ENCODE measurements at regions not wholly inside any gene's neighbourhood (a gene's known extent, or its start where the extent isn't known, plus 50 kb on each side); places are given as distances from the start of the nearest gene placed in this dataset.

DNA sequence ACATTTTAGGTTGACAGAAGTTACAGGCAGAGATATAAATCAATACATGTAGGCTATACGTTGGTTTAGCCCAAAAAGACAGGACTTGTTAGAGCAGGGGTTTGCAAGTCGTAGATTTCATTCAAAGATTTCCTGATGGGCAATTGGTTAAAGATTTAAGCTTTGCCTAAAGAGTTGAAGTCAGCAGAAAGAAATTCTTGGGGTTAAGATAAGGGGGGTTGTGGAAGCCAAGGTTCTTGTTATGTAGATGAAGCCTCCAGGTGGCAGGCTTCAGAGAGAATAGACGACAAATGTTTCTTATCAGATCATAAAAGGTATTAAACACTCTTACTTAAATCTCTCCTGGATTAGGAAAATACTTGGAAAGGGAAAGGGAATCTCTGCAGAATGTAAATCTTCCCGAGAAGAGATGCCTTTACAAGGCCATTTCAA is 510.8 kb downstream of the TMTC2 start:
- DNase-seq (ENCODE audit: low read depth, low spot score) = no peak
- in situ Hi-C loops (cut with HindIII; ENCODE audit: low pct_unique_long_range_greater_than_20kb, low sequenced_read_pairs) = no loop called here

DNA sequence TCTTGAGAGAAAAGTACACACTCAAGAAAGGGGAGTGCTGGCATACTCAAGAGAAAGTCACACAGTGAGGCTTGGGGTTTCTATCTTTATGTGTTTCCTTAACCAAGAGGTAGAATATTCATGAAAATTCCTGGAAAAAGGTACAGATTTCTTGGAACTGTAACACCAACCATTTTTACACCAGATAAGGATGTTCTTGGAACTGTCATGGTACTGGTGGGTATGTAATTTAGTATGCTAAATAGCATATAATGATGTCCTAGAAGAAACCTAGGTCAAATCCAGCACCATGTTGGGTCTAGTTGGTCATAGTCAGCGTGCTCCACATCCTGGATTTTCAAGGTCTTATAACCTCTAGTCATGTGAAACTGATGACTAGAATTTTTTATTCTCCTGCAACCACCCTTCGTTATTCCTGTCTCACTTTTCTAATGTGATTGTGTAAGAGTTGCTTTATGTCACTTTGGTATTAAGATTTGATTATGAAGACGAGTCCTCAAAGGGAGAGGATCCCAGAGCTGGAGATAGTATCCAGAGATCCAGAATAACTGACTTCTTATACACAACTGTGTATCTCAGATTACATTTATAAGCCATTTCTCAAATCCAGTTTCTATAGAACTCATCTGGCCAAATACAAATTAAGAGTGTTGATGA is 510.1 kb downstream of the TMTC2 start:
- in situ Hi-C loops (cut with HindIII; ENCODE audit: low pct_unique_long_range_greater_than_20kb, low sequenced_read_pairs) = no loop called here
- no peak for DNase-seq (ENCODE audit: low read depth, low spot score)

DNA sequence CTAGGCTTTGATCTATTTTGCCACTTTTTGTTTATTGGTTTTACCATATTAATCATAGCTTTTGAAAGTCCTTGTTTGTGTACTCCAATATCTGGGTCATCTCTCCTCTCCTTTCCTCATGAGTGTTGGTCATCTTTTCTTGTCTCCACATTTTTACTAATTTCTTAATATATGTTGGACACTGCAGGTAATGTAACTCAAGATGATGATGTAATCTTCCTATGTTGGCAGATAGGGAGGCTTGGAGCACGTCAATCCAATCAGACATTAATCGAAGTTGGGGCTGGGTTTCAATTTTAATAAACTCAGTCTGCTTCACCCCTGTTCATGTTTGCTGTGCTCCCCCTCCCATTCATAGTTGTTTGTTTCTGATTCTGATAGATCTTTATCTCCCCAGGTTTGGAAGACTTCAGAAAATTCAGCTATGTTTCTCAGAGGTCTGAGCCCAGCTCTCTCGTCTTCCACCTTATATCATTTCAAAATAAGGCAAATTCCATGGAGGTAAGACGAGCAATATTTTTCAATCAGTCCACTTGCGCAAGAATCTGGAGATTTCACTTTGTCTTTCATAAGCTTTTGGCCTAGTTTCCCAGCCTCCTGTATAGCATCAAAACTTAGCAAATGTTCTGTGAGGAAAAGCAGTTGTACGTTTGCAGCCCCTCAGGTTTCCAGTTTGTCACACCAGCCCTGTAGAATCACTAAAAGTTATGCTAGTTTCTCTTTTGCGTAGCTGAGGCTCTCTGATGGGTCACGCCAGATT is 504.1 kb downstream of the TMTC2 start:
- in situ Hi-C loops (cut with HindIII; ENCODE audit: low pct_unique_long_range_greater_than_20kb, low sequenced_read_pairs) = no loop called here

DNA sequence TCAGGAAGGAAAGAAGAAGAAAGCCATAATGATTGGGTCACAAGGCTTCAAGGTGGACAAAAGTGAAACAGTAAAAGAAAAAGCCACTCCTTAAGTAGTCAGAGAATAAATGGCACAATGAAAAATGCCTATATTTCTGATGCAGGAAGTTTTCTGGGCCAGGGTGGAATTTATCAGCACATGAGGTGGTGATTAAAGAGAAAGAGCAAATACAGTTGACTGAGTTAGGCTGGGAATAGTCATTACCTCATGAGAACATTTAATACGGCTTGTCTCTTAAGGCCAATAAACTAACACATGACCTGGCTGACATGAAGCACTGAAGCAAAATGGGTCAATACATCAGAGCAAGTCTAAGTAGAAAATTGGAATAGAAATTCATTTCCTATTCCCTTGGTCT is 499.7 kb downstream of the TMTC2 start:
- DNase-seq (ENCODE audit: low read depth, low spot score) = peak; percentile 32
- in situ Hi-C loops (cut with HindIII; ENCODE audit: low pct_unique_long_range_greater_than_20kb, low sequenced_read_pairs) = no loop called here

More for the DNA sequence above, 504.1 kb downstream of the TMTC2 start:
- no peak for DNase-seq (ENCODE audit: low read depth, low spot score)

DNA sequence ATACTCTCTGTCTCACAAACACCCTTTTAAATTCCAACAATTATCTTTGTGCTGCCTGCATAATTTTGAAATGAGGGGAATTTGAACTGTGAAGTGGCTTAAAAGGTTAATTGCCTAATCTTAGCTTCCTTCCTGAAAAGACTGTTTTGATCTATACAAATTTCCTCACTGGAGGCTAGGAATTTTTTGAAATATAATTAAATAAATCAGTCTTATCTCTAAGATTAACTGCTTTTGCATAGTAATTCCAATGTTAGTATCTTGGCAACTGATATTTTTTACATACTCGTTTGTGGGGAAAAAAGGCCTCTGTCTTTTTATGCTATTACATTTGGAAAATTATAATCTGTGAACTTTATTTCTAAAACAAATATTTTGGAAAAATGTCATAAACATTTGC is 498.5 kb downstream of the TMTC2 start:
- in situ Hi-C loops (cut with HindIII; ENCODE audit: low pct_unique_long_range_greater_than_20kb, low sequenced_read_pairs) = no loop called here

More for the DNA sequence above, 498.5 kb downstream of the TMTC2 start:
- DNase-seq (ENCODE audit: low read depth, low spot score) = no peak

Small RNAs in the stretch of these regions (small RNA-seq; reads per million reads assigned to genes)
- gene RF00334 = 0 reads per million in 2 experiments

Data from SK-MEL-5 (cell line).